ENCODE measurements at regions not wholly inside any gene's neighbourhood (a gene's known extent, or its start where the extent isn't known, plus 50 kb on each side); places are given as distances from the start of the nearest gene placed in this dataset.

GRCh38 chr12:98319716-98320425 is 195.5 kb upstream of the TMPO start:
- TF ChIP-seq CTCF (IDR thresholded peaks at IDR 0.05; ENCODE audit: poor library complexity, severe bottlenecking) (no peak), REST (IDR thresholded peaks at IDR 0.05; ENCODE audit: borderline replicate concordance) (no peak), SMC3 (conservative IDR thresholded peaks at IDR 0.05; ENCODE audit: poor library complexity) (no peak), EP300 (conservative IDR thresholded peaks at IDR 0.05; ENCODE audit: poor library complexity, severe bottlenecking) (no peak), POLR2AphosphoS5 (IDR thresholded peaks at IDR 0.05) (no peak)

Data from neural cell (in vitro differentiated cells).